ENCODE measurements at regions not wholly inside any gene's neighbourhood (a gene's known extent, or its start where the extent isn't known, plus 50 kb on each side); places are given as distances from the start of the nearest gene placed in this dataset.

DNA sequence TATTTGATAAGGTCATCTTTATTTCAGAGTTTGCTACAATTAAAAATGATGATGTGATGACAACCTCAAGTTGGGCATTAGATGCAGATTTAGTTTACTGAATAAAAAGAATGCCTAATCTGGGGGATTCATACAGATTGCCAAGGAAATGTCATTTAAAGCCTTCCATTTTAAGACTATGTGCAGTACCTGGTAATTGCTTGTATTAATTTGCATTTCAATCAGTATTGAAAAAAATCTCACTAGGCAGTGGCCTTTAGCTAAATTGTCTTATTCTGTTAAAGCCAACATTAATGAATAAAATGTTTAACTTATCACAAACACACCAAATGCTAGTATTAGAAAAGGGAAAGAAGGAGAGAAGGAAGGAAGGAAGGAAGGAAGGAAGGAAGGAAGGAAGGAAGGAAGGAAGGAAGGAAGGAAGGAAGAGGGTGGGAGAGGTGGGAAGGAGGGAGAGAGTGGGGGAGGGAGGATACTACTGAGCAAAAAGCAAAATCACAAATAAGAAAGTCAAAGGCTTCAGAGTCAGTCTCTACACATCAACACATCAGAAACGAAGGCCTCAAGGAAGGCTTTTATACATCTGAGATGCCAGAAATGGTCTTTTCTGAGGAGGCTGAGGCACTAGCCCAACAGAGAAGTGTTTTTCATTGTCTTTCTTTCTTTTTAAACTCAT, 271.1 kb upstream of the CLEC14A start:
- intact Hi-C loops (cut with DNase I): no loop called here
- TF ChIP-seq POLR2A (IDR thresholded peaks at IDR 0.05): no peak
- TF ChIP-seq, protein P1, sequence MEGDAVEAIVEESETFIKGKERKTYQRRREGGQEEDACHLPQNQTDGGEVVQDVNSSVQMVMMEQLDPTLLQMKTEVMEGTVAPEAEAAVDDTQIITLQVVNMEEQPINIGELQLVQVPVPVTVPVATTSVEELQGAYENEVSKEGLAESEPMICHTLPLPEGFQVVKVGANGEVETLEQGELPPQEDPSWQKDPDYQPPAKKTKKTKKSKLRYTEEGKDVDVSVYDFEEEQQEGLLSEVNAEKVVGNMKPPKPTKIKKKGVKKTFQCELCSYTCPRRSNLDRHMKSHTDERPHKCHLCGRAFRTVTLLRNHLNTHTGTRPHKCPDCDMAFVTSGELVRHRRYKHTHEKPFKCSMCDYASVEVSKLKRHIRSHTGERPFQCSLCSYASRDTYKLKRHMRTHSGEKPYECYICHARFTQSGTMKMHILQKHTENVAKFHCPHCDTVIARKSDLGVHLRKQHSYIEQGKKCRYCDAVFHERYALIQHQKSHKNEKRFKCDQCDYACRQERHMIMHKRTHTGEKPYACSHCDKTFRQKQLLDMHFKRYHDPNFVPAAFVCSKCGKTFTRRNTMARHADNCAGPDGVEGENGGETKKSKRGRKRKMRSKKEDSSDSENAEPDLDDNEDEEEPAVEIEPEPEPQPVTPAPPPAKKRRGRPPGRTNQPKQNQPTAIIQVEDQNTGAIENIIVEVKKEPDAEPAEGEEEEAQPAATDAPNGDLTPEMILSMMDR (IDR thresholded peaks at IDR 0.05): no peak
- Histone ChIP-seq H3K27ac (no peak overlapping the region), H3K4me1 (no peaks in the 10 kb centered on the region), H3K9me3 (no peaks in the 10 kb centered on the region), H3K36me3 (no peaks in the 10 kb centered on the region), H3K27me3 (no peaks in the 10 kb centered on the region), H3K4me3 (no peak overlapping the region)
- WGBS, 2 donors: 43 to 44% methylated on average over 1 of the region's 1 CpG
- no peak for DNase-seq

DNA sequence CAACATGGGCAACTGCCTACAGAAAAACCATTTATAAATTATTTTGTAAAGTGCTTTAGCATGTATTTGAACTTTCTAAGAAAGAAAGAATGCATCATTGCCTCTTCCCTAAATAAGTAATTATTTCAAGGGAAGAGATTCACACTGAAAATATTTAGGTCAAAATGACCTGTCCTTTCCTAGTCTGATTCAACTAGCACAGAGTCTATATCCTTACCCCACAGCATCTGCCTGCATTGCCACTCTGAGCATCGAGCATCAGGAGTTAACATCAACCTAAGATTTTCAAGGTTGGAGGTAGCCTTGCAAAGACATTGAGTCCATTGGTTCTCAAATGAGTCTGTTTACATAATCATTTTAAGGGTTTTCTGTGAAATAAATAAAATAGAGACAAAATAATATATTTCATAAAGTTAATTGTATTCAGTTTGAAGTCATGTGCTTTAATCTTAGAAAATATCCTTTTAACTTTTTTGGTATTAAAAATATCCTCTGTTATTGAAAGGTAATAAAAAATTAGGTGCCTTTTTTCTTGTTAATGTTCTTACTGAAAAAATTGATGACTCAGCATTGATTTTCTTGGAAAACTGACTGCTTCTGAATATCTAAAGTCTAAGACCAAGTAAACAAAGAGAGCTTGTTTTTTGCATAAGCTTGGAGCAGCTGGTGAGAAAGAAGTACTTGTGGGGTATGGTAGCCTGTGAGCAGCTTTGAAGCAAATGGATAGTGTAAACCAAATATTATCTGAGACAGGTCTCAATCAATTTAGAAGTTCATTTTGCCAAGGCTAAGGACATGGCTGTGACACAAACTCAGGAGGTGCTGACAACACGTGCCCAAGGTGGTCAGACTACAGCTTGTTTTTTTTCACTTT, 269.0 kb upstream of the CLEC14A start:
- no peaks in the 10 kb centered on the region for H3K36me3 ChIP-seq
- H3K4me3 ChIP-seq: no peak overlapping the region
- H3K9me3 ChIP-seq: no peaks in the 10 kb centered on the region
- H3K4me1 ChIP-seq: no peaks in the 10 kb centered on the region
- TF ChIP-seq, protein P1 (IDR thresholded peaks at IDR 0.05): no peak
- no peak for TF ChIP-seq POLR2A (IDR thresholded peaks at IDR 0.05)
- intact Hi-C loops (cut with DNase I): no loop called here
- DNase-seq: no peak
- H3K27ac ChIP-seq: no peak overlapping the region
- WGBS, 2 donors: 61% methylated on average over 2 of the region's 2 CpGs
- no peaks in the 10 kb centered on the region for H3K27me3 ChIP-seq

DNA sequence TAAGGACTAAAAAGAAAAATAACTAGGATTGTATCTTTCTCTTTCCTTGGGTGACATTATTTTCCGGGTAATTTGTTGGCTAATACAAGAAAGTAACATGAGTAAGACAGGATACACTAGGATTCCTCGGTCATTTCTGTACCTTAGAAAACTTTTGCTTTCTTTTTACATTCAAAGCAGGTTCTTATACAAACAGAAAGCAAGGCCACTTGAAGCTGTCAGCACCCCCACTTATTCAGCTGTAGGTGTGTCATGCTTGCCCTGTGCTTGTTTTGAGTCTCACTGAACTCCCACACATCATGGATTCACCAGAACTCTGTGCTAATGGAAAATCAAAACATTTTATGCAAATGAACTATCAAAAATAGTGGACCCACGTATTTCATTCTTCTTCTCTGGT, 266.8 kb upstream of the CLEC14A start:
- intact Hi-C loops (cut with DNase I): no loop called here
- Histone ChIP-seq H3K9me3 (no peaks in the 10 kb centered on the region), H3K27ac (no peak overlapping the region), H3K27me3 (no peaks in the 10 kb centered on the region), H3K4me1 (no peaks in the 10 kb centered on the region), H3K36me3 (no peaks in the 10 kb centered on the region), H3K4me3 (no peak overlapping the region)
- 51 to 52% methylated on average over 3 of the region's 3 CpGs for WGBS, 2 donors
- TF ChIP-seq, protein P1 (IDR thresholded peaks at IDR 0.05): no peak
- no peak for TF ChIP-seq POLR2A (IDR thresholded peaks at IDR 0.05)
- no peak for DNase-seq

DNA sequence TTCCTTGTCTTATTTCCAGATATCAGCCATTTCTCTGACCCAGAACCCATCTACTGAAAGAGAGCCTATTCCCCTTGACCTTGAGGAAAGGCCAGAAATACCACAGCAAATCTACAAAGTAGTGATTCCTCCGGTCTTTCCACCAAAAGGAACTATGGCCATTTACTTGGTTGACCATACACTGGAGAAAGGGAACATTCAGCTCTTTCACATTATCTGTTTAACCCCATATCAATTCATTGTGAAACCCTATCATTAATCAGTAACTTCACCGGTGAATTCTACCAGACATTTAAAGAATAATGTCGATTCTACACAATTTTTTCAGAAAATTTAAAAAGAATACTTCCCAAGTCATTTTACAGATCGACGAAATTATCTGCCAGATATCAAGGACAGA, 265.7 kb upstream of the CLEC14A start:
- no peak overlapping the region for H3K27ac ChIP-seq
- no peaks in the 10 kb centered on the region for H3K9me3 ChIP-seq
- no peak for DNase-seq
- intact Hi-C loops (cut with DNase I): no loop called here
- no peaks in the 10 kb centered on the region for H3K27me3 ChIP-seq
- no peaks in the 10 kb centered on the region for H3K36me3 ChIP-seq
- no peak overlapping the region for H3K4me3 ChIP-seq
- WGBS, 2 donors: 88% methylated on average over 5 of the region's 5 CpGs
- H3K4me1 ChIP-seq: no peaks in the 10 kb centered on the region
- TF ChIP-seq, protein P1 (IDR thresholded peaks at IDR 0.05): no peak
- no peak for TF ChIP-seq POLR2A (IDR thresholded peaks at IDR 0.05)

DNA sequence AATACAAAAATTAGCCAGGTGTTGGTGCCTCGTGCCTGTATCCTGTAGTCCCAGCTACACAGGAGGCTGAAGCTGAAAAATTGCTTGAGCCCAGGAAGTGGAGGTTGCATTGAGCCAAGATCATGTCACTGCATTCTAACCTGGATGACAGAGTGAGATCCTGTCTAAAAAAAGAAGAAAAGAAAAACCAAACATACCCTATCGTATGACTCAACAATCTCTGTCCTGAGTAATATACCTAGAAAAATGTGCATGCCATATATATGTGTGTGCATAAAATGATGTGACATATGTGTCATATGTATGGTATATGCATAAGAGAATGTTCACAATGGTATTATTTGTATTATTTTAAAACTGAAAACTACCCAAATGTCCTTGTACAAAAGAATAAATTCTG, 261.5 kb upstream of the CLEC14A start:
- H3K4me3 ChIP-seq: no peak overlapping the region
- no peaks in the 10 kb centered on the region for H3K27me3 ChIP-seq
- no peaks in the 10 kb centered on the region for H3K4me1 ChIP-seq
- no peak overlapping the region for H3K27ac ChIP-seq
- H3K36me3 ChIP-seq: no peaks in the 10 kb centered on the region
- no peaks in the 10 kb centered on the region for H3K9me3 ChIP-seq
- TF ChIP-seq, protein P1 (IDR thresholded peaks at IDR 0.05): no peak
- TF ChIP-seq POLR2A (IDR thresholded peaks at IDR 0.05): no peak
- 73 to 82% methylated on average over 2 of the region's 2 CpGs for WGBS, 2 donors
- intact Hi-C loops (cut with DNase I): no loop called here
- DNase-seq: no peak
